ENCODE measurements at regions not wholly inside any gene's neighbourhood (a gene's known extent, or its start where the extent isn't known, plus 50 kb on each side); places are given as distances from the start of the nearest gene placed in this dataset.

DNA sequence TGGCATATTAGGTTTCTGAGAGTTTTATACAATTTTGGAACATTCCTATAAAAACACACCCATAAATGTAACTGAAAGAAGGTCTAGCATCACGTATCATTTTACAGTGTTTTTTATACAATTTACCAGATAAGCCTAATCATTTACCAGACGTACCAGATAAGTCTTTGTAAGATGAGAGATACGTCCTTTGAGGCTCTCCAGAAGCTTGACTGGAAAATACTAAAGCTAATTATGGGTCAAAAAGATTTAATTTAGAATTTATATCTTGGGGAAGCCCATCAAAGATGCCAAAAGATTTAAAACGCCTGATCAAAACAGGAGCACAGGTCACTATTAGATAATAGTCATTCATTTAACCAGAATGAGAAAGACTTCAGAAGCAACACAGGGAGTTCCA is 55.0 kb downstream of the RGS12 start:
- H3K27ac ChIP-seq, result no peak overlapping the region
- no peaks in the 10 kb centered on the region for H3K9me3 ChIP-seq
- no peaks in the 10 kb centered on the region for H3K27me3 ChIP-seq
- WGBS, 2 donors (ENCODE audit: low coverage in 1 of 2), result 76 to 88% methylated on average over 4 of the region's 4 CpGs
- no peak overlapping the region for H3K4me3 ChIP-seq
- peaks cover 0 to 11% (median 0%) of the 10 kb centered on the region in 3 donors for H3K4me1 ChIP-seq
- TF ChIP-seq POLR2AphosphoS5 (IDR thresholded peaks at IDR 0.05) (no peak), EP300 (IDR thresholded peaks at IDR 0.05) (no peak)
- TF ChIP-seq, protein P1, sequence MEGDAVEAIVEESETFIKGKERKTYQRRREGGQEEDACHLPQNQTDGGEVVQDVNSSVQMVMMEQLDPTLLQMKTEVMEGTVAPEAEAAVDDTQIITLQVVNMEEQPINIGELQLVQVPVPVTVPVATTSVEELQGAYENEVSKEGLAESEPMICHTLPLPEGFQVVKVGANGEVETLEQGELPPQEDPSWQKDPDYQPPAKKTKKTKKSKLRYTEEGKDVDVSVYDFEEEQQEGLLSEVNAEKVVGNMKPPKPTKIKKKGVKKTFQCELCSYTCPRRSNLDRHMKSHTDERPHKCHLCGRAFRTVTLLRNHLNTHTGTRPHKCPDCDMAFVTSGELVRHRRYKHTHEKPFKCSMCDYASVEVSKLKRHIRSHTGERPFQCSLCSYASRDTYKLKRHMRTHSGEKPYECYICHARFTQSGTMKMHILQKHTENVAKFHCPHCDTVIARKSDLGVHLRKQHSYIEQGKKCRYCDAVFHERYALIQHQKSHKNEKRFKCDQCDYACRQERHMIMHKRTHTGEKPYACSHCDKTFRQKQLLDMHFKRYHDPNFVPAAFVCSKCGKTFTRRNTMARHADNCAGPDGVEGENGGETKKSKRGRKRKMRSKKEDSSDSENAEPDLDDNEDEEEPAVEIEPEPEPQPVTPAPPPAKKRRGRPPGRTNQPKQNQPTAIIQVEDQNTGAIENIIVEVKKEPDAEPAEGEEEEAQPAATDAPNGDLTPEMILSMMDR (IDR thresholded peaks at IDR 0.05), result no peak
- H3K36me3 ChIP-seq, result peaks cover 0 to 20% of the 10 kb centered on the region in 2 donors
- ATAC-seq, result no peak

DNA sequence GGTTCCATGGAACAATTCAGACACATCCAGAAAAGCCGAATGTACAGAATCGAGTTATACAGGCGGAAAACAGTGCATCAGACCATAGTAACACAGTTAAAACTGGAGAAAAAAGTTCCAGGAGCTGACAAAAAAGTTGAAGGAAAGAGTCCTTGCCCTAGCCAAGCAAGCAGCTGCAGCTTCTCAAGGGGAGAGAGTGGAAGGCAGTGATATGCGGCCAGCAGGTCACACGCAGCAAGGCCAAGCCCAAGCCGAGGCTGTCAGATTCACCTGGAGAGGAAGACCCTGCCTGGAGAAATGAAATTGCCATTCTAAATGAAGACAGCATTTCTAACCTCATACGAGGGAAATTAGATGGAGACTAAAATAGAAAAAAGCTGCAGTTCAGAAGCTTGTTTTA is 55.8 kb downstream of the RGS12 start:
- WGBS, 2 donors (ENCODE audit: low coverage in 1 of 2), result 60 to 75% methylated on average over 5 to 7 of the region's 7 CpGs
- Histone ChIP-seq H3K36me3 (peaks cover 0 to 12% of the 10 kb centered on the region in 2 donors), H3K27ac (no peak overlapping the region), H3K9me3 (no peaks in the 10 kb centered on the region), H3K4me3 (no peak overlapping the region), H3K27me3 (no peaks in the 10 kb centered on the region), H3K4me1 (peaks cover 0 to 11% (median 0%) of the 10 kb centered on the region in 3 donors)
- ATAC-seq, result no peak
- TF ChIP-seq EP300 (IDR thresholded peaks at IDR 0.05) (no peak), POLR2AphosphoS5 (IDR thresholded peaks at IDR 0.05) (no peak)
- TF ChIP-seq, protein P1 (IDR thresholded peaks at IDR 0.05), result no peak

DNA sequence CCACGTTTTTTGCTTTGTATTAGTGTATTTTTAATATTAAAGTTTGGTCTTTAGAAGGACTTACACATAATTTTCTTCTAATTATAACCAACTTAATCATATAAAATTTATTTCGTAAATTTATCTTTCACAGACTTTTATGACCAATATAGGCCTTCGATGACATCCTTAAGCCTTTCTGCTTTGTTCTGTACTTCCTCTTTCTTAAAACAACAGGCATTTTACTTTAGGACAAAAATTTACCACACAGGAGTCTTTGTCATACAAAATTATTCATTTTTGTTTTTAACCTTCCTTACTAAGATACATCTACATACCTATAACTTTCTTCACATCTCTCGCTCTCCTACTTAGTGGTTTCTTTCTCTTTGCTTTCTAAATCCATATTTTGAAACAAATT is 56.3 kb downstream of the RGS12 start:
- ATAC-seq, result no peak
- 82 to 84% methylated on average over 4 of the region's 4 CpGs for WGBS, 2 donors (ENCODE audit: low coverage in 1 of 2)
- H3K36me3 ChIP-seq, result peaks cover 0 to 7% of the 10 kb centered on the region in 2 donors
- H3K27me3 ChIP-seq, result no peaks in the 10 kb centered on the region
- H3K4me3 ChIP-seq, result no peak overlapping the region
- no peaks in the 10 kb centered on the region for H3K9me3 ChIP-seq
- H3K4me1 ChIP-seq, result peaks cover 0 to 11% (median 0%) of the 10 kb centered on the region in 3 donors
- TF ChIP-seq POLR2A (IDR thresholded peaks at IDR 0.05), result no peak
- no peak for TF ChIP-seq POLR2AphosphoS5 (IDR thresholded peaks at IDR 0.05)
- TF ChIP-seq EP300 (IDR thresholded peaks at IDR 0.05), result no peak
- TF ChIP-seq, protein P1 (IDR thresholded peaks at IDR 0.05), result no peak
- H3K27ac ChIP-seq, result no peak overlapping the region

DNA sequence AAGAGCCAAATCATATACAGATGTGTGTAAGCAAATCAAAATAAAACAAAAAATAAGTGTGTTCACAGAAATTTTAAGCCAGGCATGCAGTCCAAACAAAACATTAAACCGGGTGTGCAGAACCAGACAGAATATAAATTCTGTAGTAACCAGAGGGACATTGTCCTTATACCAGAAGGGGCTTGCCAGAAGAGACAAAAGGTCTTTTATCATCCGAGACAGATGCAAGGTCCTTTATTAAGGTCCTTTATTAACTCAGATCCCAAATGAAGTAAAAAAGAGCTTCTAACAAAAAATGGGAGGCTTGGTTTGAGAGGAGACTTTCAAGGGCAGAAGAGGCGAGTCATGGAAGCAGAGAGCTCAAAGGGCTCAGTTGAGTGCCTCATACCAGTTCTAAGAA is 59.2 kb downstream of the RGS12 start:
- Histone ChIP-seq H3K4me3 (no peak overlapping the region), H3K4me1 (no peaks in the 10 kb centered on the region), H3K9me3 (no peaks in the 10 kb centered on the region), H3K27me3 (no peaks in the 10 kb centered on the region), H3K36me3 (no peaks in the 10 kb centered on the region), H3K27ac (no peak overlapping the region)
- WGBS, 2 donors (ENCODE audit: low coverage in 1 of 2), result 73 to 88% methylated on average over 1 to 3 of the region's 3 CpGs
- no peak for ATAC-seq
- TF ChIP-seq POLR2A (IDR thresholded peaks at IDR 0.05) (no peak), EP300 (IDR thresholded peaks at IDR 0.05) (no peak), POLR2AphosphoS5 (IDR thresholded peaks at IDR 0.05) (no peak)
- TF ChIP-seq, protein P1 (IDR thresholded peaks at IDR 0.05), result no peak

DNA sequence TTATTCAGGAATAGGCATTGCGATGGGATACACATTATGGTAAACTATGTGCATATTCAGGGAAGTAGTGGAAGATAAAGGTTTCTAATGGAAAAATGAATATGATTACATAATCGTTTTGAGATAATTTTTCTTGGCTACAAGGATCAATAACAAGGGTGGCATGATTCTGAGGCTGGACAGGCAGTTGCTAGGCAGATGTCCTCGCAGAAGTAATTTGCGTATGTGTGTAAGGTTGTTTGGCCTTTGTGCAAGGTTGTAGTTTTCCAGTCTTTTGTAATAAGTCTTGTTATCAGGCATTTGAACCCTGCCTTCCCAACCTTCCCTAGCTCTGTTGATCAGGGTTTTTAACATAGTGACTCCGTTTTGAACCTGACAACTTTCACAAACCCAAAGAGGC is 59.7 kb downstream of the RGS12 start:
- ATAC-seq, result no peak
- Histone ChIP-seq H3K4me1 (no peaks in the 10 kb centered on the region), H3K4me3 (no peak overlapping the region), H3K36me3 (no peaks in the 10 kb centered on the region), H3K27ac (no peak overlapping the region), H3K27me3 (no peaks in the 10 kb centered on the region), H3K9me3 (no peaks in the 10 kb centered on the region)
- 89 to 94% methylated on average over 5 of the region's 5 CpGs for WGBS, 2 donors (ENCODE audit: low coverage in 1 of 2)
- no peak for TF ChIP-seq EP300 (IDR thresholded peaks at IDR 0.05)
- TF ChIP-seq POLR2A (IDR thresholded peaks at IDR 0.05), result no peak
- TF ChIP-seq, protein P1 (IDR thresholded peaks at IDR 0.05), result no peak
- TF ChIP-seq POLR2AphosphoS5 (IDR thresholded peaks at IDR 0.05), result no peak
